Glomerular endothelial cell (primary cell): ENCODE measurements at regions not wholly inside any gene's neighbourhood (a gene's known extent, or its start where the extent isn't known, plus 50 kb on each side); places are given as distances from the start of the nearest gene placed in this dataset.
"Not testable (repeated sequence)": the region's sequence is repeated elsewhere in the genome, so short reads cannot be mapped to it uniquely, and the experiment has no call there.

Source experiments
- DNase-seq: peaks from one replicate; pipeline ENCODE4 v3.0.0-alpha.2; 2011; ENCODE audit warnings: low read depth, low spot score; ENCODE audit errors: extremely low read depth

DNA sequence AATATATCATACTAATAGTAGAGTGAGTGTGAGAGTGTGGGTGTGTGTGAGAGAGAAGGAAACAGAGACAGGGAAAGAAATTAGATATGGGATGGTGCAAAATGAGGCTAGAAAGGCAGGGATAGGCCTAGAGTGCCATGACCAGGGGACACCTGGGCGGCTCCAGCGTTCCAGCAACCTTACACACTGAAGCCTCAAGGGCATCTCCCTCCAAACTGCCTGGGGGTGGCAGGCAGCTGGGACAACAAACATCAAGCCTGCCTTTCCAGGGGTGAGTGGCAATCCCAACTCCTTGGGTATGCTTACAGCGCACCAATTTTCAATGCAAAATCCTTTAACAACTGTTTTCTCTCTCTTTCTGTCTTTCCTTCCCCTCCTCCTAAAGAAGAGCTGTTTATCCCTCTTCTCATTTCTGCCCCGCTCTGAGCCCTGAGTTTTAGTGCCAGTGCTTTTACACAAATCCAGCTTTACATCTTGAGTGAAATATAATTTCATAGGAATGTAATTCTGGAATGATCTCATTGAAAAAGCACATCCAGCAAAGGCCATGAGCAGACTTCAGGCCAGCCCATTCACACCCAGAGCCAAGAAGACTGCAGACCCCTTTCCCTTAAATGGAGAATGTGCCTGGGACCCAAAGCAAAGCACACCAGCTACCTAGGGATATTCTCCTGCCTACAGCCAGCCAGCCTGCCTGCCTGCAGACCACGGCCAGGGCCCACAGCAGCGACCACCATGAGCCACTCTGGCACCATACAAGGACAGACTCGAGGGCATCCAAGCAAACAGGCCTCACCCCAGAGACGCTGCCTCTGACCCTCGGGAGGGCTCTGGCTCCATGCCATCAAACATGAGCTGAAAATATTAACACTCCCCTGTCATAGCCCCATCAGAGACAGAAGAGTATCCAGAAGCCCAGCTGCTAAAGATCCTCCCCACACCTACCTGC is 90.3 kb downstream of the RPL27A start:
- DNase-seq, result no peak

DNA sequence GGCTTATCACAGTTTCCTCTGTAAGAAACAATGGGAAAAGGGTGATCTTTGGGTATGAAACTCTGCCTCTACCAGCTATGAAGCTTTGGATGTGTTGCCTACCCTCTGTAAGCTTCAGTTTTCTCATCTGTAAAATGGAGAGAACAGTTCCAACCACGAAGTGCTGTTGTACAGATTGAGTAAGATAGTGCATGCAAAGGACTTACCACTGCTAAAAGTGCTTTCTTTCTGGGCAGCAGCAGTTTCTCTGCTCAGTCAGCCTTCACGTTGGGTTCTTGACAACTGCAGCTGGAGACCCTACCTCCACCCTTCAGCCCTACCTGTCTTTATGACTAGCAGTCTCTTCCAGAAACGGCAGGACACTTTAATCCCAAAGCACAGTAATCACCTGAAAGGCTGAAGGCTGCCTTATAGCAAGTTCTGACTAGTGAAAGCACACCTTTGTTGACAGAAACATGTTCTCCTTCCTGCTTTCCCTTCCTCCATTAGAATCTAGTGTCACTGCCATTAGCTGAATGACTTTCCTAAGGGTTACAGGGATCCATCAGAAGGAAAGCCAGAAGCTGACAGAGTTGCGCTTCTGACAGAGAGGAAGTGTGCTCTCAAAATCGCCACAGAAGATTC is 91.4 kb downstream of the RPL27A start:
- no peak for DNase-seq

DNA sequence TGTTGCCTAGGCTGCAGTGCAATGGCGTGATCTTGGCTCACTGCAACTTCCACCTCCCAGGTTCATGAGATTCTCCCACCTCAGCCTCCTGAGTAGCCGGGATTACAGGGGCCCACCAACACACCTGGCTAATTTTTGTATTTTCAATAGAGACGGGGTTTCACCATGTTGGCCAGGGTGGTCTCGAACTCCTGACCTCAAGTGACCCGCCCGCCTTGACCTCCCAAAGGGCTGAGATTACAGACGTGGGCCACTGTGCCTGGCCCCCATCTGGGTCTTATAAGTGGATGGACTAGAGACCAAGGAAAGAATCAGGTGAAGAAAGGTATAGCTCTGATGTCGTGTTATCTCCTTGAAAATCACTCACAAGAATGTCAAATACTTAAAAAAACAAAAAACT is 92.3 kb downstream of the RPL27A start:
- not testable (repeated sequence) for DNase-seq

DNA sequence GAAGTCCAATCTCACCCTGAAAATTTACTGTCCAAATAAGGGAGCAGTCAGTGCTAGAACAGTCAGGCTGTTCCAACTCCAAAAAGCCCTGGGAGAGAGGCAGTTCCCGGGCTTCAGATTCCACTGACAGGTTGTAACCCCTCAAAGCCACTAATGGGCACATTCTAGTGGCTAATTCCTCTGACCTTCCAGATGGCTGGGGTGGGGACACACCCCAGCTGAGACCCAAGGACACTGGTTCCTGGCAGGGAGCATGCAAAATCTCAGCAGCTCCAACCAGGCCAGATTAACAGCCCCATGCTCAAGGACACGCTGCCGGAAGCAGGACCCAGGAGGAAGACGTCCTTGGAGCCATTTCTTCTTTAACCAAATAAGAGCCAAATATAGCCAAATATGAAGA is 92.7 kb downstream of the RPL27A start:
- DNase-seq, result no peak

DNA sequence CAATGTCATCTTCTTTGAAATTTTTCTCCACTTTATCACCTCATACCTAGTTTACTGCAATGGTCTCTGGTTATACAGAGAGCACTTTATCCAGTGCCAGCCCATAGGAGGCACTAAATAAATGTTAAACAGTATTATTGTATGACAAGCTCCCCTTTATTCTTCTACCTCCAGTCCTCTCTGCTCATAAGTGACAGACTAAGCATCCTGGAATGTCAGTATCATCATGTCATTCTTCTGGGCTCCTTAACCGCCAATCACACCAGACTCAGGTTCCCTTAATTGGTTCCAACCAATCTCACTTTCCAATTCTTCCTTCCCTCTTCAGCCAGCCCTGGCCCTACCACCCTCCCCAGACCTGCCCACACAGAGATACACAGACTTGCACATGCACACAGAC is 93.1 kb downstream of the RPL27A start:
- no peak for DNase-seq

DNA sequence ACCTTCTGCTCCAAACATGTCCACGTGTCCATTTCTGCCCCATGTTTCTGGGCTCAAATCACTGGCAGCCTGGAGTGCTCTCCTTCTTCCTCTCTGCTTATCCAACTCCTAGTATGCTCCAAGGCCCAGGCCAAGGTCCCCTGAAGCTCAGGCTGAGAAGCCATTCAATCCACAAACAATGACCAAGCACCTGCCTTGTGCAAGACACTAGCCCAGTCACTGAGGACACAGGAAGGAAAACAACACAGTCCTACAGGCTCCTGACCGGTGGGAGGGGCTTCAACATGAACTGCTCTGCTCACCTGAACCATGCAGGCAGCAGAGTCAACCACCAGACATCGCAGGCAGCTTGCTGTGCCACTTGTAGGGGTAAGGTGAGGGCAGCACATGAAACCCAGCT is 93.6 kb downstream of the RPL27A start:
- no peak for DNase-seq

DNA sequence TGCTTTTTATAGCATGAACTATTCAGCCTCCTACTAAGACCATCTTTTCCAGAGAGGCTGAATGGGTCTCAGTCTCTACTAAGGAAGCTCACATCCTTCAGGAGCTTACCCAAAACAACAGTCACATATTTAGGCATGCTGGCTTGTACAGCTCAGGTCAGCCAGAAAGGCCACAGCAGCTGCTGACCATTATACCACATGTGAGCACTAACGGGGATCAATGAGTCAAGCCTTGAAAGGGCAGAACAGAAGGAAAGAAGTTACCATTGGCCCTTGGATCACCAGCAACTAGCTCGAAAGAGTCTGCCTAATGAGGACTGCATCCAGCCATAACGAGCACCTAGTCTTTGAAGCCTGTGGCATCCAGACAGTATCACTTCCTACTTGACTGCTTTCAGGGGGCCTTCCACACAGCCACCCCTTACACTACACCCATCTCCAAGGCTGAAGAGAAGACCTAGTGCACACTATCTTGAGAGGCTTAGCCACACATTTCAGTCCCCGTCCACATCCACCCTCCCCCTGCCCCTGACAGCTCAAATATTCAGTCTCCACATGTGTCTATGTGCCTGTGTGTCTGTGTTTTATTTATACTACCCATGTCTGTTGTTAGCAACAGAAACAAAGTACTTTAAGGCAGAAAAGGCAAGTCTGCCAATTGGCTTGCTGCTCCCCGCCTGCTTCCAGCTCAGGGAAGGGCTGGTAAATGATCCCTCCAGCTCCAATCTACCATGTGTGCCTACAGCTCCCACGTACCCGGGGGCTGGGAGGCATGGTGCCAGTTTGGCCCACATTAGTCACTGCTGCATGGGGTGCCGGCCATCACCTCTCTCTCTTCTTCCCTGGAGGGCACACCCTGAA is 95.5 kb downstream of the RPL27A start:
- DNase-seq, result no peak

DNA sequence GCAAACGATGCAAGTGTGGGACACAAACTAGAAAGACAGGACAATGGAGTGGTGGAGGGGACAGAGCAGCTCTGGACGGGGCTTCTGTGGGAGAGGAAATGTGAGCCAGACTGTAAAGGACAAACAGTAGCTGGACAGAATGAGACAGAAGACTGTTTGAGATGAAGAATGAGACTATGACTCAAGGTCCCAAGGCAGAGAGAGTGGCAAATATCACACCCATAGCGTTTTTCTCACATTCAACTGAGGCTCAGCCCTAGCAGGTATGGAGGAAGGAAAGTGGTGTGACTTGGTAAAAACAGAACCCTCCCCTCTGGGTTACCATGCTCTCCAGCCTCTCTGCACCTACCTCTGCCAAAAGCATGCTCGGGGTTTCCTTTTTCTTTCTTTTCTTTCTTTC is 96.5 kb downstream of the RPL27A start:
- DNase-seq, result no peak

DNA sequence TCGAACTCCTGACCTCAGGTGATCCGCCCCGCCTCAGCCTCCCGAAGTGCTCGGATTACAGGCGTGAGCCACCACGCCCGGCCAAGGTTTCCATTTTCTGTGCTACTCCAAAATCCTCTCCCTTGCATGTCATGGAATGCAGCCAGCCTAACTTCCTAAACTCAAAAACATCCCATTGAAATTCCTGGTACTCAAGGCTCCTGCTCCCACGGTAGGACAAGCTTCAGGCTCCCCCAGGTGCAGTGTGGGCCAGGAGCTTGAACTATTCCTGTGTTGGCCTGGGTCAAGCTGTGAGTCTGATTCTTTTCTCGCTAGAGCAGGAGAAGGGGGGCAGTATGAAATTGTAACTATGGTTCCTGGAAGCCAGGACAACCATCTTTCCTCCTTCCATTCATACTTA is 97.1 kb downstream of the RPL27A start:
- no peak for DNase-seq

DNA sequence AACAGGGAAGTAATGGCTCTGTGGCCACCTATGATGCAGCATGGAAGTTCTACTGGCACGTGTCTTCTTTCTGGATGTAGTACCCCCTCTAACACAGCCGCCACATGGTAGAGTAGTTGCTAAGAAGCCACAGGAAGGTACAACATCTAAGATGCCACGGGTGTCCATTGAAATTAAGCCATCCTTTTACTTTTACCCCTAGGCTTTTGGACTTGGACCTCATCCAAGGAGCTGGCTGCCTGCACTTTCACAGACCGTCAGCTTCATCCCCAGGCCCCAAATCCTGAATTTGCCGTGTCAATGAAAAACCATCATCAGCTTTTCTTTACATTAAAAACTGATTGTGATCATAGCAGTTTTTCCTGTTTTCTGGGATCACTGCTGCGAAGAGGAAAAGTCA is 102.4 kb downstream of the RPL27A start:
- DNase-seq, result no peak

DNA sequence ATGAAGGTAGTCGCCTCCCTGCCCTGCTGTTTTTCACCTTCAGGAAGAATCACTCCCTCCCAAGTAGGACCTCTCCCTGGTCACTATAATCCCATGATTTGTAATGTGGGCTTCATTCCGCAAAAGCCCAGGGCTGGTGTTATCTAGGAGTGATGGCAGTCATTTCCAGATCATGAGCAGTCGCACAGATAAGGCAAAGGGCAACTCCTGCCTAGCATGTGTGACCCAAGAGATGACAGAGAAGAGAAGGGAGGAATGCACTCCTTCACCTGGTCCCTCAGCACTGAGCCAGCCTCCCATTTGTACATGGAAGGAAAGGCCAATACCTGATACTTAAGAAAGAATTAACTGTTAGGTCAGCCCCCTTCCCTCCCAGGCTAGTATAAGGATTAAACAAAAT is 102.9 kb downstream of the RPL27A start:
- no peak for DNase-seq

DNA sequence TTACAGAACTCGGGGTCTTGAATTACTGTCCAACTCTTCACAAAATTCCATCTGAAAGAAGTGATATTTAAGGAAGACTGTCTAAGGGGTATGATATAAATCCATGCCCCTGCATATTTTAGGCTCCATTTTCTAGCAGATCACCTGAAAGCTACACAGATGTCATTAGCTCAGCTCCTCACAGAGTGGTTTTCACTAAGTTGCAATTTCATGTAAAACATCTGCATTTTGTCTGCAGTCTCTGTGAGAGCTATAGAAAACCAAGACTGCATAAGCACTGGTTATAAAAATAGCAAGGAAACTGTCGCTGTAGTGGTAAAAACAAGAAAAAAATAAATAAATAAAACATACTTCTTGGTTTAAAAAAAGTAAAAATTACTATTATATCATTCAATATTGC is 103.4 kb downstream of the RPL27A start:
- no peak for DNase-seq

DNA sequence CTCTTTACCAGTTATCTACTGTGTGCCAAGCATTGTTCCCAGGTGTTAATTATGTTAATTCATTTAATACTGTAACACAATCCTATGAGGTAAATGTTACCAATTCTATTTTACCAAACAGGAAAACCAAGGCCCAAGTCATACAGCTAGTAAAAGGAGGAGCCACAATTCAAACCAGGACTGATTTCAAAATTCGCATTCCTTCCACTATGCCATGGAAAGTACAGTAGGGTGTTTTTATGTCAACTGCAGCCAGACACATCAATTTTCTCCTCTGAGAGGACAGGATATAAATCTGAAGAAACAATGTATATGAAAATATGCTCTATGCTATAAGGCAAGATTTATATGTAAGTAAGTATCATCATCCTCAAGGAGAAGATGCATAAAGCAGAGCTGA is 104.3 kb downstream of the RPL27A start:
- DNase-seq, result no peak

DNA sequence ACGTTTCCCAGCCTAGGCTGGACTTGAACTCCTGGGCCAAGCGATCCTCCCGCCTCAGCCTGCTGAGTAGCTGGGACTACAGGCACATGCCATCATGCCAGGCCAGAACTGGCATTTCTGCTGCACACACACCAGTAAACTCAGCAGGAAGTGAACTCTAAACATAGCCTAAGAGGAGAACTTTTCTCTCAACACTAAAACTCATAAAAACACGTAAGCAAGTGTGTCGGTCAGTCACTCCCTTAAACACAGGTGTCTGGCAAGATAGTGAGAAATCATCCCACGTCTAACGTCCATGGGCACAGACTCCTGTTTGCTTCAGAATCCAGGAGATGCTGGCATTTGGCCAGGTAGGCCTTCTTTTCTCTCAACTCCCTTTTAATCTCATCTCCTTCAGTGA is 104.8 kb downstream of the RPL27A start:
- no peak for DNase-seq

DNA sequence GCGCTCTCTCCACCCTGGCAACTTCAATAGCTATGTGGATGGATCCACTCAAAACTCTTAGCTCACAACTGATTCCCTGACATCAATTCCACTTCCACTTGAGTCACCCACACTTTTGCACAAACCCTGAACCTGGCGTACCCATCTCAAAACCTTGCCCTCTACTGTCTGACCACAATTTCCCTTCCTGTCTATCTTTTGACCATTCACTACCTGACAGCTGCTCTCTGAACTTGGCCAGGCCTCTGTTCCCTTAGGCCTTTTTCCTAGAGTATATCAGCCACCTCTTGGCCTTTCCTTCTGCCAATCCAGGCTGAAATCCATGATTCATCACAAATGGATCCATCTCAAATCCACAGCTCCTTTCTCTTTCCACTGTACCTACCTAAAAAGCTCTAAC is 106.0 kb downstream of the RPL27A start:
- DNase-seq, result no peak

DNA sequence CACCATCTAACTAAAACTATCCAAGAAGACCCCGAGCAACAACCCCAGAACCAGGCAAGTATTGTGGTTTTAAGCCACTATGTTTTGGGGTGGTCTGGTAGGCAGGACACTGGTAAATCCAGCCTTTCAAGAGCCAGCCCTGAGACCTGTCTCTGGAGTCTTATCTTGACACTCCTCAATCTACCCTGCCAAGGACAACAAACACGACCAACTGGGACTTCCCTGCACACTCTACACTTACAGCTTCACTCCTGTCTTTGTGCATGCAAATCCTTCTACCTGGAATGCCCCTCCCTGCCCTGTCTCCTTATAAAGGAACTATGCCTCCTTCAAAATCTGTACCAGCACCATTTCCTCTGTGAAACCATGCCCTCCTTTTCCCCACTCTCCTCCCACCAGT is 107.3 kb downstream of the RPL27A start:
- DNase-seq, result no peak

DNA sequence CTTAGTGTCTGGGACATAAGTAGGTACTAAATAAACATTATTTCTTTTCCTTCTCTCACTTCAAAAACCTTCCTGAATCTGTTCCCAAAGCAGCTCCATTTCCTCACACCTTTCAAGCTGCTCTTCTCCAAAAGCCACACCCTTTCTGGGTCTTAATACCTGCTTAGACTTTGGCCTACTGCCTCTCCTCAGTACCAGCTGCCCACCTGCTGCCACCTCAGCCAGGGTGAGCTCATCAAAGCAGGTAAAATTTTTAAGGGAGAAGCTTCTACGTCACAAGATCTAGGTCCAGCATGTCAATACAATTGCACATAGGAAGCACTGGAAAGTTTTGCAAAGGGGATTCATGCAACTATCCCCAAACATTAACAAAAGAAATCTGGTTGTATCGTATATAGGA is 108.4 kb downstream of the RPL27A start:
- DNase-seq, result no peak

DNA sequence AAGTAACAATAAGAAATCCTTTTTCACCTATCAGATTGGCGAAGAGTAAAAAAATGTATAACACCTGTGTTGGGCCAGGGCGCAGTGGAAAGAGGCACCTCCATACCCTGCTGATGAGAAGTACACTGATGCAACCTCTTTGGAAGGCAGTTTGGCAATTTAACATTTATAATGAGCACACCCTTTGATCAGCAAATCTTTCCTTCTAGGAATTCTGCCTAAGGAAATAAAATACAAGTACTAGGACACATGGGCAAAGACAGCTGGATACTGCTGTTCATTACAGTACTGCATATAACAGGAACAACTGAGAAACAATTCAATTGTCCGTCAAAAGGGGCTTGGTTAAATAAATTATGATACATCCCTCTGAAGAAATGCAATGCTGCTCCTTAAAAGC is 110.1 kb downstream of the RPL27A start:
- no peak for DNase-seq

DNA sequence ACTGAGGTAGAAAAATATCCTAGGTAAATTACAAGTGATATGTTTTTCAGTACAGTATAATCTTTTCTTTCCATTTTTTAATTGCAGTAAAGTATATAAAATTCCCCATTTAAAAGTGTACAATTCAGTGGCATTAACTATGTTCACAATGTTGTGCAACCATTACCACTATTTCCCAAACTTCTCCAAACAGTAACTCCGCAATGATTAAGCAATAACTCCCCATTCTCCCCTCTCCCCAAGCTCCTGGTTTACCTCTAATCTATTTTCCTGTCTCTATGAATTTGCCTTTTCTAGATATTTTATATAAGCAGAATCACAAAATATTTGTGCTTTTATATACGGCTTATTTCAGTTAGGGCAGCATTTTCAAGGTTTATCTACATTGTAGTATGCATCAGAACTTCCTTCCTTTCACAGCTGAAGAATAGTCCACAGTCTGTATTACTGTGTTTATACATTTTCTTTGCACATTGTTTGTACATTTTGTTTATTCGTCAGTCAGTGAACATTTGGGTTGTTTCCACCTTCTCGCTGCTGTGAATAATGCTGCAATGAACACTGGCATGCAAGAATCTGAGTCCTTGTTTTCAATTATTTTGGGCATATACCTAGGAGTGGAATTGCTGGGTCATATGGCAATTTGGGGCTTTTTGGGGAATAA is 110.7 kb downstream of the RPL27A start:
- DNase-seq, result no peak

DNA sequence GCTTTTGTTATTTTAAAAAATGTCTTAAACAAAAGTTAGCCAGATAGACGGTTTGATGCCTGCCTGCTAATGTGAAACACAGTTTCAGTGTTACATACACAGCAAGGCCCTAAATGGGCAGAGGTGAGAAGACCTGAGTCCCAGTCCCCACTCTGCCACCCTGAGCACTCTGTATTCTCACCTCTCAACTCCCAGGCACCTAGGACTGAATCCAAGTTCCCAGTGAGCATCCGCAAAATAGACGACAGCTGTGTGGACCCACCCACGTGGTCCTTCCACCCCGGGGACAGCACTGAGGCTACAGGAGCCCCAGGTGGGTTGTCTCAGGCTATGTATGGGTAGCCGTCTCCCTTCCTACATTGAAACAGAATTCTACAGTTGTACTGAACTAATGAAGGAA is 111.5 kb downstream of the RPL27A start:
- no peak for DNase-seq

DNA sequence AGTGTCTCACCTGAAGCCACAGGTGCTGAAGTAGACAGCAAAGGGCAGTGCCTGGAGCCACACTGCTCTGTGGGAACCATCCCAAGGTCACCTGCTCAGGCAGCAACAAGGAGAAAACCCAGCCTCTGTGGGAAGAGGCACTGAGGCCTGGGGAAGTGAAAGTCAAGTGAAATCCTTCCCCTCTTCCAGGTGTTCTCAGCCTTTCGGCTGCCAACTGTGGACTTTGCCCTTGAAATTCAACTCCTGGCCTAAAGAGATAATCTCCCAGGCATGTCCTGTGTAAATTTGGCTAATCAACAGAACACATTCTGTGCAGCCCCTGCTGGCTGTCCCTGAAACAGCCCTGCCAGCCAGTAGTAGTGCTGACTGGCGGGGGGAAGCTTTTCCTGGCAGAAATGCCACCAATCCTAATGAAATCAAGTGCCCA is 112.1 kb downstream of the RPL27A start:
- no peak for DNase-seq
